Nephron (organoid): ENCODE measurements at regions not wholly inside any gene's neighbourhood (a gene's known extent, or its start where the extent isn't known, plus 50 kb on each side); places are given as distances from the start of the nearest gene placed in this dataset.

ENCODE experiments used
- H3K27ac Mint-ChIP-seq, 3 experiments: 2 replicates each; pipeline ENCODE4 v1.8.0; 2020; ENCODE audit warnings: mixed read lengths in 3 of 3, mild to moderate bottlenecking in 2 of 3, moderate library complexity in 1 of 3
- H3K27me3 Mint-ChIP-seq: 2 replicates; pipeline ENCODE4 v1.8.0; 2021; ENCODE audit warnings: low read depth, mild to moderate bottlenecking, moderate library complexity, mixed read lengths
- H3K36me3 Mint-ChIP-seq: 2 replicates; pipeline ENCODE4 v1.8.0; 2020; ENCODE audit warnings: low read depth, mixed read lengths
- H3K4me1 Mint-ChIP-seq: 2 replicates; pipeline ENCODE4 v1.8.0; 2020; ENCODE audit warnings: mixed read lengths
- H3K4me3 Mint-ChIP-seq, 3 experiments: 2 replicates each; pipeline ENCODE4 v1.8.0; 2020; ENCODE audit warnings: mild to moderate bottlenecking in 3 of 3, mixed read lengths in 3 of 3, moderate library complexity in 2 of 3
- H3K9me3 Mint-ChIP-seq: 2 replicates; pipeline ENCODE4 v1.8.0; 2020; ENCODE audit warnings: mixed read lengths
- TF ChIP-seq, protein P1 (sequence below), 3 experiments: fragments of 200-600 bp; sonication (generic); IDR thresholded peaks; one replicate each; pipeline ENCODE4 v1.5.0; 2021; ENCODE audit warnings: antibody characterized with exemption in 3 of 3; ENCODE audit not compliant: unreplicated experiment in 3 of 3

DNA sequence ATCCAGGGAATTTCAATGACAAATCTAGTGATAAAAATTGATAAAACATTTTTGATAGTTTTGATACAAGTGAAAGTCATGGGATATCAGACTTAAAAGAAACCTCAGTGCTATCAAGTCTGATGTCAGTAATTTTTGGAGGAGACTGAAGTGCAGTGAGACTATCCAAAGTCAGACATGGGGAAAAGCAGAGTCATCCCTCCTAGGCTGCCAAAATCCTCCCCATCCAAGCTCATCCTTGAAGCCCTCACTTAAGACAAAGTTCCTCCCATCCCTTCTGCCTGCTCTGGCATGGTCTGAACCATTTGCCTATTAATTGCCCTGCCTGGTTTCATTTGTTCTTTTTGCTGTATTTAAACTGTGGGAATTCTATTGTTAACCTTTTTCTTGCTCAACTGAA lies 456.9 kb upstream of the UBE2E2 start:
- Mint-ChIP-seq H3K27me3 (no peaks in the 10 kb centered on the region), H3K27ac (no peak overlapping the region), H3K36me3 (no peaks in the 10 kb centered on the region), H3K4me1 (peaks cover 9% of the 10 kb centered on the region), H3K9me3 (peaks cover 13% of the 10 kb centered on the region), H3K4me3 (no peak overlapping the region)
- TF ChIP-seq, protein P1, sequence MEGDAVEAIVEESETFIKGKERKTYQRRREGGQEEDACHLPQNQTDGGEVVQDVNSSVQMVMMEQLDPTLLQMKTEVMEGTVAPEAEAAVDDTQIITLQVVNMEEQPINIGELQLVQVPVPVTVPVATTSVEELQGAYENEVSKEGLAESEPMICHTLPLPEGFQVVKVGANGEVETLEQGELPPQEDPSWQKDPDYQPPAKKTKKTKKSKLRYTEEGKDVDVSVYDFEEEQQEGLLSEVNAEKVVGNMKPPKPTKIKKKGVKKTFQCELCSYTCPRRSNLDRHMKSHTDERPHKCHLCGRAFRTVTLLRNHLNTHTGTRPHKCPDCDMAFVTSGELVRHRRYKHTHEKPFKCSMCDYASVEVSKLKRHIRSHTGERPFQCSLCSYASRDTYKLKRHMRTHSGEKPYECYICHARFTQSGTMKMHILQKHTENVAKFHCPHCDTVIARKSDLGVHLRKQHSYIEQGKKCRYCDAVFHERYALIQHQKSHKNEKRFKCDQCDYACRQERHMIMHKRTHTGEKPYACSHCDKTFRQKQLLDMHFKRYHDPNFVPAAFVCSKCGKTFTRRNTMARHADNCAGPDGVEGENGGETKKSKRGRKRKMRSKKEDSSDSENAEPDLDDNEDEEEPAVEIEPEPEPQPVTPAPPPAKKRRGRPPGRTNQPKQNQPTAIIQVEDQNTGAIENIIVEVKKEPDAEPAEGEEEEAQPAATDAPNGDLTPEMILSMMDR (IDR thresholded peaks at IDR 0.05; ENCODE audit: unreplicated experiment in 3 of 3): no peak

DNA sequence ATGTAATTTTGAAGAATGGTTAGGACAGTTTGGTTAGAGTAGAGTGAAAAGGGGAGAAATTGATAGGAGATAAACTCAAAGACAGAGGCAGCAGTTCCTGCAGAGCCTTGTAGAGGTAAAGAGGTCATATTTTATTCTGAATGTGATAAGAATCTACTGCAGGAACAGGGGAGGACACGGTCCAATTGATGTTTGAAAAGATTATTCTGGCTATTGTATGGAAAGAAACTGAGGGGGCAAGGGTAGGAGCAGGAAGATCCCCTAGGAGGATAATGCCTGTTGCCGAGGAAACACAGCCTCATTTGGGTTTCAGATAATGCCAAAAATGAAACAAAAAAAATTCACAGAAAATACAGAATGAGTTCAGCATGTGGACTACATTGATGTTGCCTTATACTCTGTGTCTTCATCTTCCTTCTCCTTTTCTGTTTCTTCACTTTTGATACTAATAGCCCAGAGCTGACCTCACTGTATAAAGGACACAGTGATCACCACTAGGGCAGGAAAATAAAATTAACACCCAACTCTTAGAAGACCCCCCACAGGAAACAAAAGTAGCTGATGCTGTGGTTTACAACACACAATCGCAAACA lies 454.6 kb upstream of the UBE2E2 start:
- Mint-ChIP-seq H3K27me3 (no peaks in the 10 kb centered on the region), H3K36me3 (no peaks in the 10 kb centered on the region), H3K4me3 (no peak overlapping the region), H3K9me3 (peaks cover 5% of the 10 kb centered on the region), H3K27ac (no peak overlapping the region), H3K4me1 (peaks cover 9% of the 10 kb centered on the region)
- TF ChIP-seq, protein P1 (IDR thresholded peaks at IDR 0.05; ENCODE audit: unreplicated experiment in 3 of 3): no peak

DNA sequence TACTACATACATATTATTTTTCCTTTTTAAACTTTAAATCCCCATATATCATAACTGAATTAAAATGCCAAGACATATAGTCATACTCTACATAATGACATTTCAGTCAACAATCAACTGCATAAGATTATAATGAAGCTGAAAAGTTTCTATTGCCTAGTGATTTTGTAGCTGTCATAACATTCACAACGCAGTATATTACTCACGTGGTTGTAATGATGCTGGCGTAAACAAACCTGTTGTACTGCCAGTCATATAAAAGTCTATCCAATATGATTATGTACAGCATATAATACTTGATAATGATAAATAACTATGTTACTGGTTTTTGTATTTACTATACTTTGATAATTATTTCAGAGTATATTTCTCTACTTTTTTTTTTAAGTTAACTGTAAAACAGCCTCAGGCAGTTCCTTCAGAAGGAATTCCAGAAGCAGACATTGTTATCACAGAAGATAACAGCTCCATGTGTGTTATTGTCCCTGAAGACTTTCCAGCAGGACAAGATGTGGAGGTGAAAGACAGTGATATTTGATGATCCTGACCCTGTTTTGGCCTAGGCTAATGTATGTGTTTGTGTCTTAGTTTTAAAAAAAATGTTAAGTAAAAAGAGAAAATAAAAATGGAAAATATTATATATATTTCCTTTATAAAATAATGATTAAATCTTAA lies 443.4 kb upstream of the UBE2E2 start:
- no peak overlapping the region for H3K27ac Mint-ChIP-seq
- H3K4me3 Mint-ChIP-seq: no peak overlapping the region
- H3K4me1 Mint-ChIP-seq: no peaks in the 10 kb centered on the region
- no peaks in the 10 kb centered on the region for H3K27me3 Mint-ChIP-seq
- TF ChIP-seq, protein P1 (IDR thresholded peaks at IDR 0.05; ENCODE audit: unreplicated experiment in 3 of 3): no peak
- no peaks in the 10 kb centered on the region for H3K36me3 Mint-ChIP-seq
- H3K9me3 Mint-ChIP-seq: peaks cover 13% of the 10 kb centered on the region

DNA sequence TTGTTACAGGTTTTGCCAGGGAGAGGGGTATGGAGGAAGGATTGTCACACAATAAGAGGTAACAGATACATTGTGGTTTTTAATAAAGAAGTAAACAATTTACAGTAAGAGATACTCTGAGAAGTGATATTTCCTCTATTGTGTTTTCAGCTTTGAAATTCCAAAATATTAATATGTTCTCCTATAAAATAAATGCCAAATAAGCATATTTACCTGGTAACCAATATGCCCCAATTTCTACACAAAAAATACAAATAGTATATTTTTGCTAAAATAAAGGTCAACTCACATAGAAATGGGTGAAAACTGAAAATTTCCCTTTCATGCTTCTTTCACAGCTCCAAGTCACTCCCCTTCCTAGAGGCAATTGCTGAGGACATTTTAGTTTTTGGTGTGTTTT lies 437.4 kb upstream of the UBE2E2 start:
- TF ChIP-seq, protein P1 (IDR thresholded peaks at IDR 0.05; ENCODE audit: unreplicated experiment in 3 of 3): no peak
- Mint-ChIP-seq H3K4me3 (no peak overlapping the region), H3K4me1 (no peaks in the 10 kb centered on the region), H3K27ac (no peak overlapping the region), H3K9me3 (no peaks in the 10 kb centered on the region), H3K36me3 (no peaks in the 10 kb centered on the region), H3K27me3 (peaks cover 4% of the 10 kb centered on the region)

DNA sequence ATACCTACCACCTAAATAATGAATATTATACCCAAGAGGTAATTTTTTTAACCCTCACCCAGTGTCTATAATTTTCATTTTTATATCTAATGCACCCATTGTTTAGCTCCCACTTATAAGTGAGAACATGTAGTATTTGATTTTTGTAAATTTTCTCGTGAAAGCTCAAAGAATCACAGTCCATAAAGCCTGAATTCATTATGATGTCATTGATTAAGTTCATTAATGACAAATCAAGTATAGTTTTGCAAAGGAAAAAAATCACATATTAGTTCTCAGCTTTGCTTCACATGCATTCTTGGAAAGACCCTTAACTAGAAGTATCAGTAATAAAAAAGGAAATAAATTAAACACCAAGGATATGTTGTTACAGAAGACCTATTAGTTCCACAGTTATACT lies 425.3 kb upstream of the UBE2E2 start:
- H3K4me1 Mint-ChIP-seq: no peaks in the 10 kb centered on the region
- TF ChIP-seq, protein P1 (IDR thresholded peaks at IDR 0.05; ENCODE audit: unreplicated experiment in 3 of 3): no peak
- no peaks in the 10 kb centered on the region for H3K36me3 Mint-ChIP-seq
- H3K27me3 Mint-ChIP-seq: no peaks in the 10 kb centered on the region
- peaks cover 9% of the 10 kb centered on the region for H3K9me3 Mint-ChIP-seq
- no peak overlapping the region for H3K4me3 Mint-ChIP-seq
- no peak overlapping the region for H3K27ac Mint-ChIP-seq

DNA sequence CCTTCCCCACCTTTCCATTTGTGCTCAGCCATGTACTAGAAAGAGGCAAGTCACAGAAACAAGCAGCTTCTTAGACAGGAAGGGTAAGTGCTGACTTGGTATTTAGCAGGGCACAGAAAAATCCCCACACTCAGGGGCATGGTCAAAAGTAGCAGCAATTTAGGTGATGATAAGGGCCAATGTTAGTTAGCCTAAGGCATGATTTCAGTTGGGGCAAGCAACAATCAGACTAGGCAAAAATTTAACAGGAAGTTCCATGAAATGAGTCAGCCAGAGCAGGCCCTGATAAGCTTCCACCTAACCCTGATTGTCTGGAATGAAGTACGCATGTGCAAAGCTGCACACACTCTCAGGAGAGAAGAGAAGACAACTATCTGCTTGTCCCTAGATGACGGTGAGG lies 423.4 kb upstream of the UBE2E2 start:
- no peaks in the 10 kb centered on the region for H3K4me1 Mint-ChIP-seq
- peaks cover 25% of the 10 kb centered on the region for H3K9me3 Mint-ChIP-seq
- H3K4me3 Mint-ChIP-seq: no peak overlapping the region
- TF ChIP-seq, protein P1 (IDR thresholded peaks at IDR 0.05; ENCODE audit: unreplicated experiment in 3 of 3): no peak
- no peaks in the 10 kb centered on the region for H3K27me3 Mint-ChIP-seq
- no peak overlapping the region for H3K27ac Mint-ChIP-seq
- H3K36me3 Mint-ChIP-seq: no peaks in the 10 kb centered on the region
